H9 (cell line): ENCODE measurements at regions not wholly inside any gene's neighbourhood (a gene's known extent, or its start where the extent isn't known, plus 50 kb on each side); places are given as distances from the start of the nearest gene placed in this dataset.

Source experiments
- DNase-seq: peaks from one replicate; pipeline ENCODE4 v3.0.0-alpha.2; 2017
- H2AFZ ChIP-seq: one replicate; pipeline ENCODE4 v1.6.1; 2013; ENCODE audit warnings: mild to moderate bottlenecking, low read length, control low read depth, moderate library complexity
- H2AK5ac ChIP-seq: 2 replicates; pipeline ENCODE4 v1.6.1; 2013; ENCODE audit warnings: low read length, control low read depth, mixed read lengths; ENCODE audit not compliant: insufficient read length
- H2BK120ac ChIP-seq: one replicate; pipeline ENCODE4 v1.6.1; 2013; ENCODE audit warnings: low read depth, mild to moderate bottlenecking, low read length, control low read depth, inconsistent platforms; ENCODE audit not compliant: poor library complexity, severe bottlenecking
- H2BK12ac ChIP-seq: 2 replicates; pipeline ENCODE4 v1.6.1; 2013; ENCODE audit warnings: low read length, control low read depth, mixed read lengths, low read depth; ENCODE audit not compliant: insufficient read length
- H2BK15ac ChIP-seq: 2 replicates; pipeline ENCODE4 v1.6.1; 2013; ENCODE audit warnings: low read depth, low read length, control low read depth
- H2BK20ac ChIP-seq: one replicate; pipeline ENCODE4 v1.6.1; 2013; ENCODE audit warnings: low read depth, mild to moderate bottlenecking, low read length, control low read depth, inconsistent platforms; ENCODE audit not compliant: poor library complexity, severe bottlenecking
- H2BK5ac ChIP-seq: 2 replicates; pipeline ENCODE4 v1.6.1; 2013; ENCODE audit warnings: low read length, control low read depth, mixed read lengths; ENCODE audit not compliant: insufficient read length
- H3K14ac ChIP-seq: 2 replicates; pipeline ENCODE4 v1.6.1; 2013; ENCODE audit warnings: low read length, control low read depth; ENCODE audit not compliant: insufficient read depth
- H3K18ac ChIP-seq: 2 replicates; pipeline ENCODE4 v1.6.1; 2013; ENCODE audit warnings: low read depth, mild to moderate bottlenecking, mixed read lengths, low read length, control low read depth; ENCODE audit not compliant: insufficient read length
- H3K23ac ChIP-seq: 2 replicates; pipeline ENCODE4 v1.6.1; 2013; ENCODE audit warnings: low read length, control low read depth, mixed read lengths, low read depth; ENCODE audit not compliant: insufficient read length
- H3K23me2 ChIP-seq: 2 replicates; pipeline ENCODE4 v1.6.1; 2013; ENCODE audit warnings: low read depth, mild to moderate bottlenecking, mixed read lengths, low read length, control low read depth; ENCODE audit not compliant: insufficient read length, poor library complexity, severe bottlenecking
- H3K27ac ChIP-seq: 2 replicates; pipeline ENCODE4 v1.5.1; 2013; ENCODE audit warnings: low read length, control low read depth, mixed read lengths, low read depth; ENCODE audit not compliant: insufficient read length
- H3K27me3 ChIP-seq: 2 replicates; pipeline ENCODE4 v1.6.1; 2013; ENCODE audit warnings: low read length, control low read depth, inconsistent platforms; ENCODE audit not compliant: insufficient read depth
- H3K4ac ChIP-seq: 2 replicates; pipeline ENCODE4 v1.6.1; 2013; ENCODE audit warnings: low read depth, mild to moderate bottlenecking, control low read depth, inconsistent platforms, low read length, moderate library complexity
- H3K4me1 ChIP-seq: 2 replicates; pipeline ENCODE4 v1.6.1; 2013; ENCODE audit warnings: low read length, control low read depth, inconsistent platforms; ENCODE audit not compliant: insufficient read depth
- H3K4me2 ChIP-seq: 2 replicates; pipeline ENCODE4 v1.6.1; 2013; ENCODE audit warnings: low read length, control low read depth, mixed read lengths; ENCODE audit not compliant: insufficient read length, insufficient read depth
- H3K56ac ChIP-seq: 2 replicates; pipeline ENCODE4 v1.6.1; 2013; ENCODE audit warnings: low read depth, mild to moderate bottlenecking, mixed read lengths, low read length, control low read depth; ENCODE audit not compliant: insufficient read length
- H3K79me1 ChIP-seq: 2 replicates; pipeline ENCODE4 v1.6.1; 2013; ENCODE audit warnings: low read depth, mild to moderate bottlenecking, moderate library complexity, low read length, control low read depth, inconsistent platforms; ENCODE audit not compliant: insufficient read depth, poor library complexity, severe bottlenecking
- H3K79me2 ChIP-seq: 2 replicates; pipeline ENCODE4 v1.6.1; 2013; ENCODE audit warnings: low read length, control low read depth, inconsistent platforms; ENCODE audit not compliant: insufficient read depth
- H3K9ac ChIP-seq: 2 replicates; pipeline ENCODE4 v1.6.1; 2013; ENCODE audit warnings: low read length, control low read depth, mixed read lengths; ENCODE audit not compliant: insufficient read length; ENCODE audit errors: extremely low read depth
- H3K9me3 ChIP-seq: one replicate; pipeline ENCODE4 v1.6.1; 2013; ENCODE audit warnings: low read depth, low read length, inconsistent platforms; ENCODE audit not compliant: control insufficient read depth
- H3T11ph ChIP-seq: one replicate; pipeline ENCODE4 v1.6.1; 2013; ENCODE audit warnings: mild to moderate bottlenecking, low read length, control low read depth, inconsistent platforms
- H4K20me1 ChIP-seq: one replicate; pipeline ENCODE4 v1.6.1; 2013; ENCODE audit not compliant: control insufficient read depth, insufficient read length, insufficient read depth
- H4K5ac ChIP-seq: 2 replicates; pipeline ENCODE4 v1.6.1; 2013; ENCODE audit warnings: low read depth, mild to moderate bottlenecking, mixed read lengths, low read length, control low read depth; ENCODE audit not compliant: insufficient read length
- H4K8ac ChIP-seq: replicated peaks from 2 replicates; pipeline ENCODE4 v1.6.1; 2013; ENCODE audit warnings: low read length, control low read depth, mixed read lengths, low read depth; ENCODE audit not compliant: insufficient read length
- H4K91ac ChIP-seq: 2 replicates; pipeline ENCODE4 v1.6.1; 2013; ENCODE audit warnings: low read depth, mild to moderate bottlenecking, moderate library complexity, mixed read lengths, low read length, control low read depth; ENCODE audit not compliant: insufficient read length
- H3K27ac Mint-ChIP-seq, 3 experiments: 2 replicates in 2 of 3; 3 replicates in 1 of 3; pipeline ENCODE4 v1.8.0; 2020 to 2021; ENCODE audit warnings: mixed read lengths in 3 of 3, mild to moderate bottlenecking in 1 of 3, moderate library complexity in 1 of 3
- H3K27me3 Mint-ChIP-seq: 2 replicates; pipeline ENCODE4 v1.8.0; 2021; ENCODE audit warnings: low read depth, mild to moderate bottlenecking, moderate library complexity, mixed read lengths
- H3K36me3 Mint-ChIP-seq, 3 experiments: 2 replicates in 2 of 3; 3 replicates in 1 of 3; pipeline ENCODE4 v1.8.0; 2020 to 2021; ENCODE audit warnings: low read depth in 3 of 3, mixed read lengths in 3 of 3; ENCODE audit not compliant: insufficient read depth in 1 of 3
- H3K4me1 Mint-ChIP-seq, 2 experiments: 2 replicates each; pipeline ENCODE4 v1.8.0; 2020; ENCODE audit warnings: mixed read lengths in 2 of 2
- H3K4me3 Mint-ChIP-seq, 2 experiments: 2 replicates in 1 of 2; 3 replicates in 1 of 2; pipeline ENCODE4 v1.8.0; 2020 to 2021; ENCODE audit warnings: mild to moderate bottlenecking in 2 of 2, mixed read lengths in 2 of 2, moderate library complexity in 1 of 2
- H3K9me3 Mint-ChIP-seq, 2 experiments: 2 replicates in 1 of 2; 3 replicates in 1 of 2; pipeline ENCODE4 v1.8.0; 2020; ENCODE audit warnings: mild to moderate bottlenecking in 2 of 2, mixed read lengths in 2 of 2, moderate library complexity in 1 of 2
- WGBS: extraction: QIAGEN DNeasy Blood & Tissue Kit; methylation state at CpG from one replicate; pipeline ENCODE4 v1.1.7; 2013; ENCODE audit warnings: missing lambda C conversion rate, low lambda C conversion rate, mixed read lengths; ENCODE audit not compliant: insufficient read length; ENCODE audit errors: extremely low coverage; 5-methylcytosine and 5-hydroxymethylcytosine counted together
- TF ChIP-seq, protein P1 (sequence below): fragments of 200-600 bp; sonication (generic); conservative IDR thresholded peaks from 3 replicates; pipeline ENCODE4 v1.8.0; 2021; ENCODE audit warnings: antibody characterized with exemption, mild to moderate bottlenecking

DNA sequence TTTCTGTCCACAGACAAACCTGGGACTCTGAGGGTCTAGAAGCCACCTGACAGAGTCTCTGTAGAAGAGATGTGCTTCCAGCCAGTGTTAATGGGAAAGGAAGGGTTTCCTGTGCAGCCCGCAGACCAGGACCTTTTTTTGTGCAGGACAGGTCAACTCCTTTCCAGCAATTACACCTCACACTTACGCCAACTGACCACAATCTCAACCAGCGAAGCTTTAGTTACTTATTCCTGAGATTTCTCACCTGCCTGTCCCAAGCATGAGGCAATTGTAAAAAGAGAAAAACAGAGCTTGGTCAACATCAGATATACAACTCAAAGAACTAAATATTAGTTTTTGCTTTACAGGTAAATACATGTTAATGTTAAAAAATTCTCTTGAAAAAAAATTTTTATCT, 393.8 kb upstream of the ID4 start:
- H3K23me2 ChIP-seq, result no peaks in the 10 kb centered on the region
- H4K20me1 ChIP-seq, result no peaks in the 10 kb centered on the region
- H3K27ac ChIP-seq, result no peak overlapping the region
- H2BK15ac ChIP-seq, result no peak overlapping the region
- no peak overlapping the region for H4K8ac ChIP-seq
- WGBS, result no CpG with 5 or more reads among the region's 3 CpGs
- Mint-ChIP-seq H3K36me3 (no peaks in the 10 kb centered on the region; a peak in 1 of 7 replicates), H3K9me3 (no peaks in the 10 kb centered on the region), H3K27me3 (peaks cover 2% of the 10 kb centered on the region; the same call in 1 of the 2 replicates), H3K4me3 (no peak overlapping the region), H3K27ac (no peak overlapping the region), H3K4me1 (peaks cover 0 to 2% of the 10 kb centered on the region in 2 experiments; a peak in 1 of 4 replicates)
- H3K79me2 ChIP-seq, result no peaks in the 10 kb centered on the region
- no peaks in the 10 kb centered on the region for H3K4me1 ChIP-seq
- H2BK12ac ChIP-seq, result no peak overlapping the region
- no peaks in the 10 kb centered on the region for H3K79me1 ChIP-seq
- no peak for DNase-seq
- H3K4ac ChIP-seq, result no peak overlapping the region
- H4K5ac ChIP-seq, result no peak overlapping the region
- H2BK20ac ChIP-seq, result no peak overlapping the region
- H2AFZ ChIP-seq, result no peak overlapping the region
- H3K9ac ChIP-seq, result no peak overlapping the region
- no peak overlapping the region for H3K4me2 ChIP-seq
- no peaks in the 10 kb centered on the region for H3K27me3 ChIP-seq
- H3K18ac ChIP-seq, result no peak overlapping the region
- no peak overlapping the region for H3K56ac ChIP-seq
- no peak overlapping the region for H3K23ac ChIP-seq
- no peak overlapping the region for H3K14ac ChIP-seq
- H2BK120ac ChIP-seq, result no peak overlapping the region
- no peak overlapping the region for H3T11ph ChIP-seq
- TF ChIP-seq, protein P1, sequence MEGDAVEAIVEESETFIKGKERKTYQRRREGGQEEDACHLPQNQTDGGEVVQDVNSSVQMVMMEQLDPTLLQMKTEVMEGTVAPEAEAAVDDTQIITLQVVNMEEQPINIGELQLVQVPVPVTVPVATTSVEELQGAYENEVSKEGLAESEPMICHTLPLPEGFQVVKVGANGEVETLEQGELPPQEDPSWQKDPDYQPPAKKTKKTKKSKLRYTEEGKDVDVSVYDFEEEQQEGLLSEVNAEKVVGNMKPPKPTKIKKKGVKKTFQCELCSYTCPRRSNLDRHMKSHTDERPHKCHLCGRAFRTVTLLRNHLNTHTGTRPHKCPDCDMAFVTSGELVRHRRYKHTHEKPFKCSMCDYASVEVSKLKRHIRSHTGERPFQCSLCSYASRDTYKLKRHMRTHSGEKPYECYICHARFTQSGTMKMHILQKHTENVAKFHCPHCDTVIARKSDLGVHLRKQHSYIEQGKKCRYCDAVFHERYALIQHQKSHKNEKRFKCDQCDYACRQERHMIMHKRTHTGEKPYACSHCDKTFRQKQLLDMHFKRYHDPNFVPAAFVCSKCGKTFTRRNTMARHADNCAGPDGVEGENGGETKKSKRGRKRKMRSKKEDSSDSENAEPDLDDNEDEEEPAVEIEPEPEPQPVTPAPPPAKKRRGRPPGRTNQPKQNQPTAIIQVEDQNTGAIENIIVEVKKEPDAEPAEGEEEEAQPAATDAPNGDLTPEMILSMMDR, result no peak
- no peak overlapping the region for H2AK5ac ChIP-seq
- H4K91ac ChIP-seq, result no peak overlapping the region
- H2BK5ac ChIP-seq, result no peak overlapping the region
- H3K9me3 ChIP-seq, result no peaks in the 10 kb centered on the region
